Tibial nerve (tissue), 3 donors: ENCODE measurements at regions not wholly inside any gene's neighbourhood (a gene's known extent, or its start where the extent isn't known, plus 50 kb on each side); places are given as distances from the start of the nearest gene placed in this dataset.

Experiments
- CTCF ChIP-seq, 5 experiments: fragments of 200-600 bp in 3 of 5; fragments of 450-650 bp in 2 of 5; sonication (generic) in 3 of 5; IDR thresholded peaks; one replicate each; pipeline ENCODE4 v1.5.1; 2016 to 2019; ENCODE audit warnings: antibody characterized with exemption in 5 of 5, mild to moderate bottlenecking in 3 of 5, moderate library complexity in 2 of 5
- POLR2A ChIP-seq, 2 donors: fragments of 450-650 bp; IDR thresholded peaks; one replicate each; pipeline ENCODE4 v1.6.1; 2017; ENCODE audit warnings: antibody characterized with exemption in 2 of 2, mild to moderate bottlenecking in 2 of 2, moderate library complexity in 2 of 2

- TF ChIP-seq CTCF (IDR thresholded peaks at IDR 0.05) (no peak), POLR2A (IDR thresholded peaks at IDR 0.05) (no peak)
Observed at GRCh38 chr1:87220993-87221392, 107.7 kb upstream of the LMO4 start.
